ENCODE measurements at regions not wholly inside any gene's neighbourhood (a gene's known extent, or its start where the extent isn't known, plus 50 kb on each side); places are given as distances from the start of the nearest gene placed in this dataset.

GRCh38 chr11:100624346-100624745, 62.7 kb upstream of the ARHGAP42 start:
- no peak for TF ChIP-seq CTCF (IDR thresholded peaks at IDR 0.05)
- TF ChIP-seq POLR2A (IDR thresholded peaks at IDR 0.05) = no peak
